H1 (cell line): ENCODE measurements at regions not wholly inside any gene's neighbourhood (a gene's known extent, or its start where the extent isn't known, plus 50 kb on each side); places are given as distances from the start of the nearest gene placed in this dataset.

Source experiments
- EGR1 ChIP-seq: IDR thresholded peaks from 2 replicates; pipeline ENCODE4 v1.6.1; 2011; ENCODE audit warnings: low read depth, low read length, borderline replicate concordance
- EZH2 ChIP-seq: fragments of 200-600 bp; sonication (generic); IDR thresholded peaks from 2 replicates; pipeline ENCODE4 v1.7.1; 2012; ENCODE audit warnings: low read depth, mild to moderate bottlenecking, moderate library complexity, low read length, inconsistent platforms; ENCODE audit not compliant: severe bottlenecking
- HDAC2 ChIP-seq, 2 experiments: fragments of 300-600 bp in 1 of 2; sonication (generic) in 1 of 2; IDR thresholded peaks; 2 replicates each; pipeline ENCODE4 v1.6.1; 2011 to 2012; ENCODE audit warnings: low read depth in 2 of 2, low read length in 2 of 2, mild to moderate bottlenecking in 2 of 2, moderate library complexity in 2 of 2, borderline replicate concordance in 1 of 2, inconsistent platforms in 1 of 2
- RAD21 ChIP-seq, 2 experiments: IDR thresholded peaks in 1 of 2; conservative IDR thresholded peaks in 1 of 2; 2 replicates each; pipeline ENCODE4 v1.6.1; 2011; ENCODE audit warnings: low read depth in 2 of 2, low read length in 2 of 2, improper control_type of control experiment in 1 of 2, inconsistent platforms in 1 of 2, mild to moderate bottlenecking in 1 of 2, moderate library complexity in 1 of 2
- RFX5 ChIP-seq: IDR thresholded peaks from 2 replicates; pipeline ENCODE4 v1.6.1; 2011; ENCODE audit warnings: low read depth, low read length, improper control_type of control experiment, borderline replicate concordance
- TF ChIP-seq, protein P1 (sequence below), 3 experiments: IDR thresholded peaks; 1 replicate in 2 of 3; 2 replicates in 1 of 3; pipeline versions ENCODE4 v1.5.1 to v1.6.1; 2011; ENCODE audit warnings: low read length in 3 of 3, mild to moderate bottlenecking in 3 of 3, inconsistent platforms in 2 of 3, low read depth in 1 of 3, moderate library complexity in 1 of 3; ENCODE audit not compliant: insufficient read depth in 1 of 3; ENCODE audit errors: control extremely low read depth in 1 of 3
- TF ChIP-seq, protein P2 (sequence below): IDR thresholded peaks from 2 replicates; pipeline ENCODE4 v1.6.1; 2011; ENCODE audit warnings: low read depth, mild to moderate bottlenecking, low read length; ENCODE audit not compliant: insufficient read depth

- TF ChIP-seq HDAC2 (IDR thresholded peaks at IDR 0.05; ENCODE audit: borderline replicate concordance in 1 of 2, low read depth in 2 of 2, low read length in 2 of 2), result no peak
- TF ChIP-seq EZH2, result no peak
- TF ChIP-seq RAD21 (IDR thresholded peaks at IDR 0.05 in 1 of 2, conservative IDR thresholded peaks at IDR 0.05 in 1 of 2; ENCODE audit: low read depth in 2 of 2, low read length in 2 of 2), result no peak
- TF ChIP-seq, protein P1, sequence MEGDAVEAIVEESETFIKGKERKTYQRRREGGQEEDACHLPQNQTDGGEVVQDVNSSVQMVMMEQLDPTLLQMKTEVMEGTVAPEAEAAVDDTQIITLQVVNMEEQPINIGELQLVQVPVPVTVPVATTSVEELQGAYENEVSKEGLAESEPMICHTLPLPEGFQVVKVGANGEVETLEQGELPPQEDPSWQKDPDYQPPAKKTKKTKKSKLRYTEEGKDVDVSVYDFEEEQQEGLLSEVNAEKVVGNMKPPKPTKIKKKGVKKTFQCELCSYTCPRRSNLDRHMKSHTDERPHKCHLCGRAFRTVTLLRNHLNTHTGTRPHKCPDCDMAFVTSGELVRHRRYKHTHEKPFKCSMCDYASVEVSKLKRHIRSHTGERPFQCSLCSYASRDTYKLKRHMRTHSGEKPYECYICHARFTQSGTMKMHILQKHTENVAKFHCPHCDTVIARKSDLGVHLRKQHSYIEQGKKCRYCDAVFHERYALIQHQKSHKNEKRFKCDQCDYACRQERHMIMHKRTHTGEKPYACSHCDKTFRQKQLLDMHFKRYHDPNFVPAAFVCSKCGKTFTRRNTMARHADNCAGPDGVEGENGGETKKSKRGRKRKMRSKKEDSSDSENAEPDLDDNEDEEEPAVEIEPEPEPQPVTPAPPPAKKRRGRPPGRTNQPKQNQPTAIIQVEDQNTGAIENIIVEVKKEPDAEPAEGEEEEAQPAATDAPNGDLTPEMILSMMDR (IDR thresholded peaks at IDR 0.05; ENCODE audit: control extremely low read depth in 1 of 3, insufficient read depth in 1 of 3, low read depth in 1 of 3, low read length in 3 of 3), result no peak
- no peak for TF ChIP-seq RFX5
- TF ChIP-seq, protein P2, sequence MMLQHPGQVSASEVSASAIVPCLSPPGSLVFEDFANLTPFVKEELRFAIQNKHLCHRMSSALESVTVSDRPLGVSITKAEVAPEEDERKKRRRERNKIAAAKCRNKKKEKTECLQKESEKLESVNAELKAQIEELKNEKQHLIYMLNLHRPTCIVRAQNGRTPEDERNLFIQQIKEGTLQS, result no peak
- TF ChIP-seq EGR1, result no peak
Measured at GRCh38 chr10:31126593-31126992, 94.9 kb upstream of the ZNF438 start.
